Nephron progenitor cell (in vitro differentiated cells): ENCODE measurements at regions not wholly inside any gene's neighbourhood (a gene's known extent, or its start where the extent isn't known, plus 50 kb on each side); places are given as distances from the start of the nearest gene placed in this dataset.

Experiments
- DNase-seq: peaks from one replicate; pipeline ENCODE4 v3.0.0; 2021
- H3K27ac Mint-ChIP-seq: 2 replicates; pipeline ENCODE4 v1.8.0; 2021; ENCODE audit warnings: mild to moderate bottlenecking, moderate library complexity, mixed read lengths
- H3K27me3 Mint-ChIP-seq: 2 replicates; pipeline ENCODE4 v1.8.0; 2021; ENCODE audit warnings: mild to moderate bottlenecking, low read depth, mixed read lengths; ENCODE audit not compliant: poor library complexity
- H3K36me3 Mint-ChIP-seq: 2 replicates; pipeline ENCODE4 v1.8.0; 2021; ENCODE audit warnings: low read depth, mixed read lengths
- H3K4me1 Mint-ChIP-seq: 2 replicates; pipeline ENCODE4 v1.8.0; 2021; ENCODE audit warnings: mixed read lengths
- H3K4me3 Mint-ChIP-seq: 2 replicates; pipeline ENCODE4 v1.8.0; 2021; ENCODE audit warnings: mild to moderate bottlenecking, moderate library complexity, mixed read lengths
- H3K9me3 Mint-ChIP-seq: 2 replicates; pipeline ENCODE4 v1.8.0; 2021; ENCODE audit warnings: mild to moderate bottlenecking, moderate library complexity, mixed read lengths
- CTCF ChIP-seq: fragments of 200-600 bp; sonication (generic); IDR thresholded peaks from 2 replicates; pipeline ENCODE4 v1.5.0; 2021; ENCODE audit warnings: antibody characterized with exemption

GRCh38 chr5:84825606-84826005 is 440.9 kb upstream of the EDIL3 start:
- peaks cover 5% of the 10 kb centered on the region for H3K4me1 Mint-ChIP-seq
- H3K4me3 Mint-ChIP-seq, result no peak overlapping the region
- peaks cover 11% of the 10 kb centered on the region for H3K9me3 Mint-ChIP-seq
- TF ChIP-seq CTCF, result no peak
- H3K27ac Mint-ChIP-seq, result no peak overlapping the region
- no peak for DNase-seq
- H3K27me3 Mint-ChIP-seq, result peaks cover 3% of the 10 kb centered on the region
- peaks cover 5% of the 10 kb centered on the region for H3K36me3 Mint-ChIP-seq

- Mint-ChIP-seq H3K36me3 (no peaks in the 10 kb centered on the region), H3K27me3 (peaks cover 3% of the 10 kb centered on the region), H3K4me3 (no peak overlapping the region), H3K9me3 (no peaks in the 10 kb centered on the region), H3K4me1 (peaks cover 10% of the 10 kb centered on the region), H3K27ac (no peak overlapping the region)
- no peak for DNase-seq
- no peak for TF ChIP-seq CTCF
Measured at GRCh38 chr5:84821924-84822323, 437.2 kb upstream of the EDIL3 start.

GRCh38 chr5:84817953-84818352 is 433.3 kb upstream of the EDIL3 start:
- Mint-ChIP-seq H3K27me3 (peaks cover 3% of the 10 kb centered on the region), H3K4me1 (peaks cover 34% of the 10 kb centered on the region), H3K36me3 (no peaks in the 10 kb centered on the region), H3K4me3 (no peak overlapping the region), H3K27ac (no peak overlapping the region), H3K9me3 (no peaks in the 10 kb centered on the region)
- TF ChIP-seq CTCF, result no peak
- DNase-seq, result no peak

- Mint-ChIP-seq H3K4me1 (peaks cover 32% of the 10 kb centered on the region), H3K27ac (no peak overlapping the region), H3K4me3 (no peak overlapping the region), H3K36me3 (no peaks in the 10 kb centered on the region), H3K9me3 (no peaks in the 10 kb centered on the region), H3K27me3 (peaks cover 3% of the 10 kb centered on the region)
- no peak for TF ChIP-seq CTCF
- DNase-seq, result no peak
Measured at GRCh38 chr5:84816746-84817547, 432.3 kb upstream of the EDIL3 start.

- no peak for DNase-seq
- no peaks in the 10 kb centered on the region for H3K36me3 Mint-ChIP-seq
- H3K9me3 Mint-ChIP-seq, result no peaks in the 10 kb centered on the region
- peaks cover 29% of the 10 kb centered on the region for H3K4me1 Mint-ChIP-seq
- H3K27me3 Mint-ChIP-seq, result peaks cover 3% of the 10 kb centered on the region
- H3K27ac Mint-ChIP-seq, result no peak overlapping the region
- H3K4me3 Mint-ChIP-seq, result no peak overlapping the region
- no peak for TF ChIP-seq CTCF
Measured at GRCh38 chr5:84816160-84816559, 431.5 kb upstream of the EDIL3 start.

- no peak for DNase-seq
- Mint-ChIP-seq H3K36me3 (no peaks in the 10 kb centered on the region), H3K4me1 (no peaks in the 10 kb centered on the region), H3K9me3 (no peaks in the 10 kb centered on the region), H3K27me3 (peaks cover 5% of the 10 kb centered on the region), H3K27ac (no peak overlapping the region), H3K4me3 (no peak overlapping the region)
- TF ChIP-seq CTCF, result no peak
Measured at GRCh38 chr5:84805473-84805872, 420.8 kb upstream of the EDIL3 start.
